Activated CD4-positive, alpha-beta memory T cell treated with anti-CD3 and anti-CD28 coated beads, Interleukin-2, amount 10 ng/mL, durations not matched to agents 7 days and 5 days (primary cell): ENCODE measurements at regions not wholly inside any gene's neighbourhood (a gene's known extent, or its start where the extent isn't known, plus 50 kb on each side); places are given as distances from the start of the nearest gene placed in this dataset.

Experiments used
- CTCF ChIA-PET: fragments of 350-600 bp; sonication (Branson Sonifier 250); formaldehyde crosslinking; loops from one replicate; lab custom pipeline; 2021; ENCODE audit warnings: antibody characterized with exemption, inconsistent platforms; lab: Charles Lee
- POLR2A ChIA-PET: fragments of 350-600 bp; sonication (Branson Sonifier 250); formaldehyde crosslinking; loops from one replicate; lab custom pipeline; 2021; ENCODE audit warnings: antibody characterized with exemption; lab: Charles Lee
- DNase-seq: peaks from one replicate; pipeline ENCODE4 v3.0.0-alpha.2; 2020
- H3K27ac Mint-ChIP-seq: one replicate; pipeline ENCODE4 v1.8.0; 2021; ENCODE audit warnings: mild to moderate bottlenecking, mixed read lengths
- H3K27me3 Mint-ChIP-seq: one replicate; pipeline ENCODE4 v1.8.0; 2021; ENCODE audit warnings: mixed read lengths
- H3K36me3 Mint-ChIP-seq: one replicate; pipeline ENCODE4 v1.8.0; 2021; ENCODE audit warnings: low read depth, mixed read lengths
- H3K4me1 Mint-ChIP-seq: one replicate; pipeline ENCODE4 v1.8.0; 2021; ENCODE audit warnings: mixed read lengths
- H3K4me3 Mint-ChIP-seq: one replicate; pipeline ENCODE4 v1.8.0; 2021; ENCODE audit warnings: mild to moderate bottlenecking, mixed read lengths
- H3K9me3 Mint-ChIP-seq: one replicate; pipeline ENCODE4 v1.8.0; 2021; ENCODE audit warnings: mixed read lengths

DNA sequence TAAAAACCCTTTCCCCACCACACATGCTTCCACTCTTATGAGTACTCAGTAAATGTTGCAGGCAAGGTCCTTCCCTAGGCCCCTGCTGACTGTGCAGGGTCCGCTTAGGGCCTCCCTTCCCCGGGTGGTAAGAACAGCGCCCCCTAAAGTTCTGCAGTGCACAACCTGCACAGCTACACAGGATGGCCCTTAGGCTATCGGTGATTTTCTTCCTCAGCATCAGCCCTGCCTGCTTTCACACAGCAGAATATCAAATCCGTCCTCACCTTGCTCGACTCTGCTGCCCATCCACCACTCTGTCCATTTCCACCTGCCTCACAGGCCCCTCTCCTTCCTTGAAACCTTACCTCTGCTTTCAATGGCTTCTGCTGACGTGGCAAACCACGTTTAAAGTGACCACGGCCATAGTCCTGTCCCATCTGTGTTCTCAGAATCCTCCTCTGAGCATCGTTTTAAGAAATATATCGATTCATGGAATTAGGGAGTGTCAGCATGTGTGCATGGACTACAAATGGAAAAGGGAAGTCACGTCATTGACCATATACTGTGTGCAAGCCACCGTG lies 51.4 kb upstream of the TMEM132E start:
- DNase-seq: no peak
- ChIA-PET CTCF (no interaction called here), POLR2A (no interaction called here)
- no peaks in the 10 kb centered on the region for H3K36me3 Mint-ChIP-seq
- H3K27ac Mint-ChIP-seq: no peak overlapping the region
- H3K4me3 Mint-ChIP-seq: no peak overlapping the region
- H3K9me3 Mint-ChIP-seq: no peaks in the 10 kb centered on the region
- H3K4me1 Mint-ChIP-seq: no peaks in the 10 kb centered on the region
- H3K27me3 Mint-ChIP-seq: peaks cover 18% of the 10 kb centered on the region

DNA sequence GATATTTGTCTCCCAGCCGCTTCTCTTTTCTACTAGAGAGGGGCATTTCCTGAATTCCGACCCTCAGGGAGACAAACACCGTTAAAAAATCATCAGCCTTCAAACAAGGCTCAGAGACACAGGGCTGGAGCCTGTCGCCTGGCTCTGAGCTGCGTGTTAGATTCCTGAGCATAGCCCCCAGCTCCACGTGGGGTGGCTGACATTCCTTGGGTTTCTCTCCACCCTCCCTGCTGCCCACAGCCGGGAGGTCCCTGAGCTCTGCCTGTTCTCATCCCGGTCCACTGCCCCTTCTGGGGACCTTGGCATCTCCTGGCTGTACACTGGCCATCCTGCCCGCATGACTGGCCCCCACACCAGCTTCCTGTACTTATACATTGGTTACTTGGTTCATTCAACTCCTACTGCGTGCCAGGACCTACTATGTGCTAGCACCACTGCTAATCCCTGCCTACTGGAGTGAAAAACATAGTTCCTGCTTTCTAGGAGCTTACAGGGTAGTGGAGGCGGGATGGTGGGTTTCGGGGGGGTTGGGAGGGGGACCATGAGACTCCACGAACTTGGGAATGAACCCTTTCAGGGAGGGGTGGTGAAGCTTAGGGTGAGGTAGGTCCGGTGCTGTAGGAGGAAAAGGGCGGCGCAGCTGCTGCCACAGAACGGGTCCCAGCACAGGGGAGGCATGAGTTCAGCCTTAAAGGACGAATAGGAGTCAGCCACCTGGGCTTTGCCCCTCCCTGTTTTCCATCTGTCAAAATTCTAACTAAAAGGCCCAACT lies 52.1 kb upstream of the TMEM132E start:
- no peaks in the 10 kb centered on the region for H3K36me3 Mint-ChIP-seq
- no peak overlapping the region for H3K27ac Mint-ChIP-seq
- no peak for DNase-seq
- ChIA-PET POLR2A (no interaction called here), CTCF (no interaction called here)
- no peaks in the 10 kb centered on the region for H3K4me1 Mint-ChIP-seq
- H3K9me3 Mint-ChIP-seq: no peaks in the 10 kb centered on the region
- H3K4me3 Mint-ChIP-seq: no peak overlapping the region
- H3K27me3 Mint-ChIP-seq: peaks cover 14% of the 10 kb centered on the region

DNA sequence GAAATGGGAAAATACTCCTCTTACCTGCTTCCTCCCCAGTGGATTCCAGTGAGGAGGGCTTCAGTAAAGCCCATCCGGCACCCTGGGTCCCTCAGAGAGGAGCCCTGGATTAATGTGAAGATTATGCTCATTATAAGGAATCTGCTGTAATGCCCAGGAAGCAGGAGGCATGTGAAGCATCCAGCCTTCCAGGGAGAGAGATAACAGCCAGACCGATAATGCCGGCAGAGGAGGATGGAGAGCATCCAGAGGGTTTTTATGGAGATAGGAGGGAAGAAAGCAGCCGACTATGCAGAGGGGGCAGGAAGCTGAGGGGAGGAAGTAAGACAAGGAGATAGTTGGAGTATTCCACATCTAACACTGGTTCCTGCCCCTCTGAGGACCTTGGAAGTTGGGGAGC lies 53.7 kb upstream of the TMEM132E start:
- Mint-ChIP-seq H3K4me3 (no peak overlapping the region), H3K9me3 (no peaks in the 10 kb centered on the region), H3K36me3 (no peaks in the 10 kb centered on the region), H3K27me3 (peaks cover 10% of the 10 kb centered on the region), H3K4me1 (no peaks in the 10 kb centered on the region), H3K27ac (no peak overlapping the region)
- DNase-seq: no peak
- ChIA-PET POLR2A (no interaction called here), CTCF (no interaction called here)

DNA sequence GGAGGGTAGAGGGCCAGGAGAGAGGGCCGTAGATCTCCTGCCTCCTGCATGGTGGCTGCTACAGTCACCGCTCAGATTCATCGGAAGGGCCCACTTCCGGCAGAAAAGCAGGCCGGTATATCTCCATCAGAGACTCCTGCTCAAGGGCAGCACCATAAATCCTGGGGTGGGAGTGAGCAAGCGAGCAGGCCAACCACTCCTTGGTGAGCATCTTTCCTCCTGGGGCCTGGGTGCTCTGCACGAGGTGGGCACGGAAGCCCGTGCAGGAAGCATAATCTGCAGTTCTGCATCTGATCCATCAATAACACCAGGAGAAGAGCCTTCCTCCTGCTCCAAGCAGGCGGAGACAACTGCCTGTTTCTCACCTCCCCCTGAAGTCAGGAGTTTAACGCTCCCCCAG lies 57.4 kb upstream of the TMEM132E start:
- ChIA-PET CTCF (interaction anchor here (2.0 kb wide), 1 partner anchor 20 kb away, joined by 5 read pairs; no protein-coding TSS in a partner anchor), POLR2A (interaction anchor here (1.1 kb wide), 1 partner anchor 29 kb away, joined by 3 read pairs; no protein-coding TSS in a partner anchor)
- no peaks in the 10 kb centered on the region for H3K9me3 Mint-ChIP-seq
- H3K36me3 Mint-ChIP-seq: no peaks in the 10 kb centered on the region
- no peak overlapping the region for H3K4me3 Mint-ChIP-seq
- H3K27ac Mint-ChIP-seq: no peak overlapping the region
- no peaks in the 10 kb centered on the region for H3K4me1 Mint-ChIP-seq
- DNase-seq: no peak
- peaks cover 2% of the 10 kb centered on the region for H3K27me3 Mint-ChIP-seq

DNA sequence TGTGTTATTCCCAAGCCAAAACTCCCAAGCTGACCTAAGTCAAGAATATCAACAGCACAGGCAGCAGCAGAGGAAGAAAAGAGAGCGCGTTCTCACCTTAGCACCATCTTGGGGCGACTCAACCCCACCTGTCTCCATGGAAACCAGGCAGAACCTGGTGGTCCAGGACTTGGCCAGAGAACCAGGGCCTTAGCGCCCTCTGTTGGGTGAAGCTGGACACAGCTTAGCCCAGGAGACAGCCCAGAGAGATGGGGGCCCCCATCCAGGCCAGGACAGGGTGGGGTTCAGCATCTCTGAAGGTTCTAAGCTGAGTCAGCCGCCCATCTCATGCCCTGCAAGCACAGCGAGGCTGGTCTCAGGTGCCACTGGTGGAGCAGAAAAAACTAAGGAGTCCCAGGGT lies 60.1 kb upstream of the TMEM132E start:
- ChIA-PET CTCF (interaction anchor here (0.6 to 1.4 kb wide), 4 partner anchors 12 to 130 kb away, joined by 3 read pairs; no protein-coding TSS in a partner anchor), POLR2A (no interaction called here)
- Mint-ChIP-seq H3K4me3 (no peak overlapping the region), H3K27me3 (peaks cover 11% of the 10 kb centered on the region), H3K27ac (no peak overlapping the region), H3K36me3 (no peaks in the 10 kb centered on the region), H3K4me1 (no peaks in the 10 kb centered on the region), H3K9me3 (no peaks in the 10 kb centered on the region)
- DNase-seq: peak; percentile 19

DNA sequence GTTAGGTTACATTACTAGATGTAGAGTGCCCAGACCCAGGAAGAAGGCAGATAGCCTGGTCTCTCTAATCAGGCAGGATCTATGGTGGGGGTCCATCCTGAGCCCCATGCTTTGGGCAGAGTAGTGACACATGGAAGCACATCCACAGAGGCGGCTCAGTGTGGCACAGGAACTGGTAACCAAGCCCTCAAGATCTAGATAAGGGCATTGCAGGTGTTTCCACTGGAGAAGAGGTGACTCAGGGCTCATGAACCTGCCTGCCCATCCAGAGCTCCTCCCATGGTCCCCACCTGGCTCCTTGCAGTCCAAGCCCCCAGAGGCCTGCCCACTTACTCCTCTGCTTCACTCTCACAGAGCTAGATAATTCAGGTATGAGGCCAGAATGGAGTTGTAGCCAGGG lies 62.0 kb upstream of the TMEM132E start:
- Mint-ChIP-seq H3K27ac (no peak overlapping the region), H3K4me1 (no peaks in the 10 kb centered on the region), H3K36me3 (no peaks in the 10 kb centered on the region), H3K9me3 (no peaks in the 10 kb centered on the region), H3K27me3 (peaks cover 14% of the 10 kb centered on the region), H3K4me3 (no peak overlapping the region)
- POLR2A ChIA-PET: no interaction called here
- DNase-seq: no peak
- CTCF ChIA-PET: interaction anchor here (1.3 kb wide), 1 partner anchor 97 kb away, joined by 5 read pairs; no protein-coding TSS in a partner anchor

DNA sequence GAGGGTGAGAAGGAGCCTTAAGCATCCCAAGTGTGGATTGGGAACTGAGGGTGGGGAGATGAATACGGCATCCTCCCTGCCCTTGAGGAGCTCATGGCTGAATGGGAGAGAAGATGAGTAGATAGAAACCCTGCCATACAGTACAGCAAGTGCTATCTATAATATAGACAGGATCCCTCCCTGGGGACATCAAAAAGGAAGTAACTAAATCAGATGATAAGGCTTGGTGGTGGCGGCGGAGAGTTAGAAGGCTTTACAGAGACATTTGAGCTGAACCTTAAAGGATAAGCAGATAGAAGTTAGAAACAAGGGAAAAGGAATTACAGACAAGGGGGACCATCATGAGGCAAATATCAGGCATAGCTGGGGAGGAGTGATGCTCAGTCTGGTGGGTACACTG lies 67.5 kb upstream of the TMEM132E start:
- no peak for DNase-seq
- POLR2A ChIA-PET: no interaction called here
- Mint-ChIP-seq H3K4me3 (no peak overlapping the region), H3K36me3 (no peaks in the 10 kb centered on the region), H3K4me1 (no peaks in the 10 kb centered on the region), H3K27me3 (peaks cover 44% of the 10 kb centered on the region), H3K27ac (no peak overlapping the region), H3K9me3 (no peaks in the 10 kb centered on the region)
- CTCF ChIA-PET: no interaction called here

DNA sequence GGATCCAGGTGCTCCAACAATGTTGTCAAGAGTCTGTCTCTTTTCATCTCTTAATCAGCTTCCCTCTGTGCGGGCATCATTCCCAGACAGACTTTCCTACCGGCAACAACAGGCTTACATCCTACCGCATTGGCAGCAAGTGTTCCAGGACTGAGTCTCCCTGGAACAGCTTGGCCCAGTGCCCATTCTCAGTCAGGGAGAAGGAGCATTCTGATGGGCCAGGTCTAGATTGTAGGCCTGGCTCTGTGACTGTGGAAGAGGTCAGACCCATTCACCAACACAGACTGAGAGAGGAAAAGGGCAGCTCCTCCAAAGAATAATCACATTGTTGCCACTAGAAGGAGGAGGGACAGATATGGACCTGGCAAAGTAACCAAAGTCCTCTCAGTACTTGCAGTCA lies 68.1 kb upstream of the TMEM132E start:
- no peaks in the 10 kb centered on the region for H3K36me3 Mint-ChIP-seq
- ChIA-PET POLR2A (no interaction called here), CTCF (no interaction called here)
- no peaks in the 10 kb centered on the region for H3K9me3 Mint-ChIP-seq
- DNase-seq: no peak
- no peak overlapping the region for H3K4me3 Mint-ChIP-seq
- H3K27ac Mint-ChIP-seq: no peak overlapping the region
- H3K27me3 Mint-ChIP-seq: peaks cover 47% of the 10 kb centered on the region
- H3K4me1 Mint-ChIP-seq: no peaks in the 10 kb centered on the region

DNA sequence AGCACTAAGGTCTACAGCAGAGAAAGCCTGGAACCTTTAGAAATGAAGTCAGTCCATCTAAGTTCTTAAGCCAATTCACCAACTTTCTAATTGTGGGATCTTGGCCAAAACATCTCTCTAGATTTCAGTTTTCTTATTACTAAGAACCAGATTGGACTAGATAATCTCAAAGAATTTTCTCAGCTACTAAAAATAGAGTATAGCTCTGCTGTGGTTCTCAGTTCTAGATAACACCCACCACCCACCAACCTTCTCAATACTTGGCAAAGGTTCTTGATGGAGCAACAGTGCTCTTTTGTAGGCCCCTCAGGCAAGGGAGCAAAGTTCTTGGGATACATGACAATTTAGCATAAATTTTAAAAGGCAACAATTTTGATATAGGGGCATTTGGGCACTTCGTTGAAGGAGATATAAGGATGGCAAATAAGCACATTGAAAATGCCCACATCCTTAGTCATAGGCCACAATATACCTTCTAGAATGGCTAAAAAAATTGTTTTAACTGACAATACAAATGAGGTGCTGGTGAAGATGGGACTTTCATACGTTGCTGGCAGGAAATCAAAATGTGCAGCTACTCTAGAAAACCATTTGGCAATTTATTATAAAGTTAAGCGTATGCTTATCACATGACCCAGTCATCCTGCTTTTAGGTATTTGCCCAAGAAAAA lies 74.4 kb upstream of the TMEM132E start:
- H3K27me3 Mint-ChIP-seq: peaks cover 50% of the 10 kb centered on the region
- ChIA-PET POLR2A (no interaction called here), CTCF (no interaction called here)
- no peak overlapping the region for H3K4me3 Mint-ChIP-seq
- no peak for DNase-seq
- H3K36me3 Mint-ChIP-seq: no peaks in the 10 kb centered on the region
- H3K27ac Mint-ChIP-seq: no peak overlapping the region
- H3K4me1 Mint-ChIP-seq: peaks cover 3% of the 10 kb centered on the region
- no peaks in the 10 kb centered on the region for H3K9me3 Mint-ChIP-seq

DNA sequence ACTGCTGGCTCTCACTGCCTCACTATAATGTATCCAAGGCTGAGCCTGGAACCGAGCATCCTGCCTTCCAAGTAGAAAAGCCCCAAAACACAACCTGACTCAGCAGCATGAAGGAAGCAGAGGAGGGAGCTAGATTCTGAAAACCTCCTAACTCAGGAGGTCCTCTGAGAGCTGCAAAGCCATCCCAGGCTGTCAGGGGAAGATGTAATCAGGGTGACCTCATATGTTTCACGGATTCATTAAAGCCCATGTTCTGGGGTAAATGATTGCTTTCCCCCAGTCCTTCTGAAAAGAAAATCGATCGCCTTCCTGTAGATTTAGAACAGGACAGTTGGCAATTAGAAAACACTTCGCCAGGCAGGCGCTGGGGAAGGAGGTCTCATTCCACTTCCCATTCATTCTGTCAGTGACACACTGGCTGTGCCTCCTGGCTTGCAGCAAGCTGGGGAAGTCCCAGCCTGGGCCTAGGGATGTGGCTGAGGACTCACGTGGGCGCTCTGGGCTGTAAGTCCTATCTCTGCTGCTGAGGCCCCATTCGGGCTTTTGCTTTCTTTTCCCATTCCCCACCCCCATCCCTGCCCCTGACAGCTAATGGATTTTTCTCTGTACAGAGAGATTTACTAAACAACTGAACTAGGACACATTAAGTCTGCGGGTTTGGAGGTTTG lies 75.7 kb upstream of the TMEM132E start:
- Mint-ChIP-seq H3K4me3 (no peak overlapping the region), H3K36me3 (no peaks in the 10 kb centered on the region), H3K9me3 (no peaks in the 10 kb centered on the region), H3K27me3 (peaks cover 45% of the 10 kb centered on the region), H3K27ac (no peak overlapping the region), H3K4me1 (peaks cover 3% of the 10 kb centered on the region)
- no peak for DNase-seq
- ChIA-PET CTCF (no interaction called here), POLR2A (interaction anchor here (0.6 kb wide), 1 partner anchor 1974 kb away, joined by 3 read pairs; no protein-coding TSS in a partner anchor)

DNA sequence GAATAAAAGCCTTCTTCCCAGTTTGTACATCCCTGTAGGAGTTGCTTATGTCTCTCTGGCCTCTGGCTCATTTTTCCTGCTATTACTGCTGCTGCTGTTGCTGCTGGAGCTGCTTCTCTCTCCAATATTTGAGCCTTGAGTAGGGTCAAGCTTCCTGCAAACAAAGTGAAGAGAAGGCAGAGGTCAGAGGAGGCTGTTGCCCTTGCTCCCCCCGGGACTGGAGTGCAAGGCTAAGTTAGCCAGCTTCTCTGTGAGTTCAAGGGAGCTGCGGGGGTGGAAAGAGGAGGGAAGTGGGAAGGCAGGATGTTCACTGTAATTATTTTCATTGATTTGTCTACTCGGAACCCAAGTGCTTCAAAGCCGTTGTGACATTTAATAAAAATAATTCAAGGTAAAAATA lies 77.0 kb upstream of the TMEM132E start:
- no peaks in the 10 kb centered on the region for H3K9me3 Mint-ChIP-seq

DNA sequence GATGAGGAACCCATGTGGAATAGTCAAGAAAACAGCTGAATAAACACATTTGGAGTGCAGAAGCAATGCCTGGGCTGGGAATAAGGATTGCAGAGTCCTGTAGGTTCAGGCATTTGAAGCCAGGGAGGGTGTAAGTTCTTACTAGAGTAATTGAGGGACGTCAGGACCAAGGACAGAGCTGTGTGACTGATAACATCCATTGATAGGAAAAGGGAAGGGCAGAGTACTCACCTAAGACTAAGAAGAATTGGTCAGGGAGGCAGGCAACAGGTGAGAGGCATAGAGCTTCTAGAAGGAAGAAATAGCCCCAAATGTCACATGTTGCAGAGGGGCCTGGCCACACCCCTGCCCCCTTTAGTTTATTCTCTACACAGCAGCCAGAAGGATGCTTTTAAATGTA lies 79.8 kb upstream of the TMEM132E start:
- Mint-ChIP-seq H3K9me3 (no peaks in the 10 kb centered on the region), H3K27ac (no peak overlapping the region), H3K36me3 (no peaks in the 10 kb centered on the region), H3K27me3 (peaks cover 21% of the 10 kb centered on the region), H3K4me3 (no peak overlapping the region), H3K4me1 (peaks cover 2% of the 10 kb centered on the region)
- DNase-seq: peak; percentile 21
- POLR2A ChIA-PET: no interaction called here
- CTCF ChIA-PET: no interaction called here

More for the DNA sequence above, 77.0 kb upstream of the TMEM132E start:
- POLR2A ChIA-PET: no interaction called here
- H3K27ac Mint-ChIP-seq: no peak overlapping the region
- peaks cover 39% of the 10 kb centered on the region for H3K27me3 Mint-ChIP-seq
- no peak for DNase-seq
- H3K4me3 Mint-ChIP-seq: no peak overlapping the region
- H3K4me1 Mint-ChIP-seq: peaks cover 3% of the 10 kb centered on the region
- CTCF ChIA-PET: no interaction called here
- H3K36me3 Mint-ChIP-seq: no peaks in the 10 kb centered on the region

DNA sequence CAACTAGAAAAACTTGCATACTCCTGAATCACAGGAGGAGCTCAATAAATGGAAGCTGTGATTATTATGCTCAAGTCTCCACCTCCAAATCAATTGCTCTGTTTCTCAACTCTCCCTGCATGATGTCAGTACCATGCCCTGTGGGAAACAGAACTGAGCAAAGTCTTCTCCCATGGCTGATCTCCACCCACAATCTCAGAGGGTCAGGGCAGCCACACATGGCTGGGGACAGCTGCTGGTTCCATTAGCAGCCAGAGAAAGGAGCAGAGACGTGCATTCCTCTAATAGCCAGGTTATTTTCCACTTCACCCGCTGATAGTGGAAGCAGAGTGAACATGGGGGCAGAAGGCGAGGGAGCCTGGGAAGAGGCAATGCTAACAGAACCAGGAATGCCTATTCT lies 85.5 kb upstream of the TMEM132E start:
- Mint-ChIP-seq H3K27ac (no peak overlapping the region), H3K4me1 (no peaks in the 10 kb centered on the region), H3K4me3 (no peak overlapping the region), H3K27me3 (peaks cover 15% of the 10 kb centered on the region), H3K9me3 (no peaks in the 10 kb centered on the region), H3K36me3 (no peaks in the 10 kb centered on the region)
- no peak for DNase-seq
- CTCF ChIA-PET: no interaction called here
- POLR2A ChIA-PET: no interaction called here
